ENCODE measurements at regions not wholly inside any gene's neighbourhood (a gene's known extent, or its start where the extent isn't known, plus 50 kb on each side); places are given as distances from the start of the nearest gene placed in this dataset.
"Not testable (repeated sequence)": the region's sequence is repeated elsewhere in the genome, so short reads cannot be mapped to it uniquely, and the experiment has no call there.

DNA sequence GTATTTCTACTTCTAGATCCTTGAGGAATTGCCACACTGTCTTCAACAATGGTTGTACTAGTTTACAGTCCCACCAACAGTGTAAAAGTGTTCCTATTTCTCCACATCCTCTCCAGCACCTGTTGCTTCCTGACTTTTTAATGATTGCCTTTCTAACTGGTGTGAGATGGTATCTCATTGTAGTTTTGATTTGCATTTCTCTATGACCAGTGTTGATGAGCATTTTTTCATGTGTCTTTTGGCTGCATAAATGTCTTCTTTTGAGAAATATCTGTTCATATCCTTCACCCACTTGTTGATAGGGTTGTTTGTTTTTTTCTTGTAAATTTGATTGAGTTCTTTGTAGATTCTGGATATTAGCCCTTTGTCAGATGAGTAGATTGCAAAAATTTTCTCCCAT lies 1447.0 kb downstream of the ZPLD1 start:
- not testable (repeated sequence) for DNase-seq (ENCODE audit: low read depth in 2 of 2)

DNA sequence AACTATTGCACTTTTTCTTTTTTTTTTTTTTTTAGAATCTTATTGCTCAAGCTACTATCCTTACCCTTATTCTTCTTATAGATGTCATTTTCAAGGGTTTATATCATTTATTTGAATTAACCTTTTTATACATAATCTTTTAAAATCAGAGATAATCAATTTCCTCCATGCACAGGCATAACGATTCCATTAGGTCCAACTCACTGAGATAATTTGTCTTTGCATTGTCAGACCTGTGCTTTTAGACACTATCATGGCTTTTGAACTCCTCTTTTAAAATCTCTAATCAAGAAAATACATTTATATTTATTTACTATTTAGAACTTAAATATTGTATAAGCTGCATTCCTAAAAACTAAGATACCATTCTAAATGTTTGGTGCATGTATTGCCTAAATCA lies 1454.9 kb downstream of the ZPLD1 start:
- no peak for DNase-seq (ENCODE audit: low read depth in 2 of 2)

DNA sequence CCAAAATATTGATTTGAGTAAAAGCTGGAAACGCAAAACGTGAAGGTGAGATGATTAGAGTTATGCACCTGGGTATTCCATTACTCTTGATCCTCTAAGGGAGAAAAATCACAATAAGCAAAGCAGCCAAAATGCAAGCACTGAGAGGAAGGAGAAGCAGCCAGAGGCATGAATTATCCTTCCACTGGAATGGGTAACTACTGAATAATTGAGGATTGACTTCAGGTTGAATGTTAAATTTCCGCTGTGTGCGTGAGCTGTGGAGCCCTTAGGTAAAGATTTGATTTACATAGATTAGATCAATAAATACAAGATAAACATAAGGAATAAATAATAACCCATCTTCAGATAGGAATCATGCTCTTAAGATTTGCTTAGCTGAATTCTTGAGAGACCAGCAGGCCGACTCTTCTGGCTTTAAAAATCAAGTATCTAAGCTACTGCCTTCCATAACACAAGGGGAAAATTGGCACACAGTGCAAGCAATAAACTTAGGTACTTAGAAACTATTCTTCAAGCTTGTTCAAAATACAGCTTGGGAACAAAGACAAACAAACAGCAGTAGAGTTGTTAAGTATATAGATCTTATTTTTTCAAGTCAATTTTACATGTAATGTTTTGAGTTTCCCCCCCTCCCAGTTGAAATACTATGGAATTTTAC lies 1459.5 kb downstream of the ZPLD1 start:
- DNase-seq (ENCODE audit: low read depth in 2 of 2) = no peak

DNA sequence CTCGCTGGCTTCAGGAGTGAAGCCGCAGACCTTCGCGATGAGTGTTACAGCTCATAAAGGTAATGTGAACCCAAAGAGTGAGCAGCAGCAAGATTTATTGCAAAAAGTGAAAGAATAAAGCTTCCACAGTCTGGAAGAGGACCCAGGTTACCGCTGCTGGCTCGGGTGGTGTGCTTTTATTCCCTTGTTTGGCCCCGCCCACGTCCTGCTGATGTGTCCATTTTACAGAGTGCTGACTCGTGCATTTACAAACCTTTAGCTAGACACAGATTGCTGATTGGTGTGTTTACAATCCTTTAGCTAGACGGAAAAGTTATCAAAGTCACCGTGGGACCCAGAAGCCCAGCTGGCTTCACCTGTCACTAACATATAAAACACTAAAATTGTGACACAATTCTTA lies 1464.5 kb downstream of the ZPLD1 start:
- no peak for DNase-seq (ENCODE audit: low read depth in 2 of 2)

DNA sequence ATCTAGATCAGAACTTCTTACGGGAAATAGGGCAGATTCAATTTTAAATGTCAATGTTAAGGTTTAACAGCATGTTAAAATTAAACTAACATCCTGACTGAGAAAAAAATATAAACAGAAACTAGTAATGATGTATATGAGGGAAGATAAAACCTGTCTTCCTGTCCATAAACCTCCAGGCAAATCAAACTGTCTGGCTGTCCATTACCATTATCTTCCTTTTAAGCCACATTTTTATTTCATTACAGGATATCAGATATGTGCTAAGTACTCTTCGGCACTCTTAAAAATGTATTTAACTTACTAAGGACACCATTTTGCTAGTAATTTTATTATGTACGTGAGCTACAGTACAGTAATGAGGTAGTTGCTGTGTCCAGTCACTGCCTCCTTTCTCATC lies 1461.7 kb upstream of the ALCAM start:
- DNase-seq (ENCODE audit: low read depth in 2 of 2) = no peak

DNA sequence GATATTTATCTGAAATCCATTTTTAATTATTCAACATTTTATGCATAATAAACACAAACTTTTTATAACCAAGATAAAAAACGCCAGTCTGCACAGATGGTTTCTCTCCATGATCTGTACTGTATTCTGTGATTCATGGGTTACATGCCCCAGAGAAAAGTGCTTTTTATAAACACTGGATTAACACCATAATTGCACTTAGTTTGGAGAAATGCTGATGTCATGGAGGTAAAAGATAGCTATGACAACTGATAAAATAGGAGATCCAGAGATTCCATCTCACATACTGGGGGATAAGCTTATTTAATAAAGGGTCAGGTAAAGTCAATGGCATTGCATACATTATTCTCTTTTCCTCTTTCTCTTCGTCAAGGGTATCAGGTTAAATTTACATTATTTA lies 1460.4 kb upstream of the ALCAM start:
- no peak for DNase-seq (ENCODE audit: low read depth in 2 of 2)

DNA sequence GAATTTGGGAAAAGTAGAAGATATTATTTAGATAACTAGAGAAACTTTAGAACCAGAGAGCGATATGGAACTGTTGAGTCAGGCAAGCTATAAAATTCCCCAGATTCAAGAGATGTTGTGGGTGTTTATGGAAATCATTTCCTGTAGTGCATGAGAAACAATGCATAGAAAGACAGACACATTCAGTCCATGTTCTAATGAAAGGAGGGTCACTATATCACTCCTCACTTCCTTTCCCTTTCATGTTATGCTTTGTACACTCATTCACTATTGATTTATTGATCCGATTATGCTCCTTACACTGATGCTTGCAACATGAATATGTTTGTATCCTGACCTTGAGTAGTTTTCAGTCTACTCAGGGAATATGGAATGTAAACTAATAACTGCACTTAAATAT lies 1459.9 kb upstream of the ALCAM start:
- DNase-seq (ENCODE audit: low read depth in 2 of 2) = no peak

DNA sequence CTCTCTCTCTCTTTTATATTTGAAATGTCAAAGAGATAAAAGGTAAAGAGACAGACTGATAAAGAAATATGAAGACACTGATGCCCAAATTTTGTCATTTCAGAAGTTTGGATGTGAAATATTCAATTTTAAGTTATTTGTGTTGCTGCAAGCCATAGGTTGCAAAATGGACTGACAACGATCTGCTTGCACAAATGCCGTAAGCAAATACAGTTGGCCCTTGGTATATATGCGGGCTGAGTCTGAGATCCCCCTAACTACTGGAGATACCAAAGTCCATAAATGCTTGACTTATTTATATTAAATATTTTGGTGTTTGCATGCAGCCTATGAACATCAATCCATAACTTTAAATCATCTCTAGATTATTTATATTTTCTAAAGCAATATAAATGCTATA lies 1459.1 kb upstream of the ALCAM start:
- DNase-seq (ENCODE audit: low read depth in 2 of 2) = no peak

DNA sequence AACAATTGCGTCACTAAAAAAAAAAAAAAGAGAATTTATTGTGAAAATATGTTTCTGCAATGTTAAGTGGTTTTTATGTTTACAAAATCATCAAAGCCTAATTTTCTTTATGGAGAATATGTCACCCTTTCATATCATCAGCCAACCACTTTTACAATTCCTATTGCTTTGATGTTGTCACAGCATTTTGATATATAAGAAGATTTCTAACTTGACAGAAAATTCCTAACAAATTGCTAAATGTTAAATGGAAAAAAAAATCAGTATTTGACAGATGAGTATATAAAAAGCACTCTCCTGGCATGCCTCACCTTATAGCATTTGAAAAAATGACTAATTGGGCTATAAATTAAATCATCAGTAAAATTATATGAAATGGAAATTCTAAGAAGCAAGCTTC lies 1457.3 kb upstream of the ALCAM start:
- DNase-seq (ENCODE audit: low read depth in 2 of 2) = no peak

DNA sequence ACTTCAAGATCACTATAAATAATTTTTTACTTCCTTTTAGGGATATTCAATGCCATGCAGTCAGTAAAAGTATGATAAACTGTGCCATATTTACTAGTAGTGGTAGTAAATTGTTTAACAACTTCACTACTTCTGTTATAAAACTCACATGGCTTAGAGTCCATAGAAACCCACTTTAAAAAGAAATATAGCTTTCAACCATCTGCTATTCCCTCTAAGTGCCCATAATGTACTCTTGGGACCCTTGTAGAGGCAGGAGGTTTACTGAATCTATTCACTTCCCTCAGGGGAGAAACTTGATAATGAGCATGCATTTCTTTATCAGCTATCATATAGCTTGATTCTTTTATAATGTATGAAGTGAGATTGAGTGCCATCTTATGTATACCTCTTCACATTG lies 1448.4 kb upstream of the ALCAM start:
- no peak for DNase-seq (ENCODE audit: low read depth in 2 of 2)

DNA sequence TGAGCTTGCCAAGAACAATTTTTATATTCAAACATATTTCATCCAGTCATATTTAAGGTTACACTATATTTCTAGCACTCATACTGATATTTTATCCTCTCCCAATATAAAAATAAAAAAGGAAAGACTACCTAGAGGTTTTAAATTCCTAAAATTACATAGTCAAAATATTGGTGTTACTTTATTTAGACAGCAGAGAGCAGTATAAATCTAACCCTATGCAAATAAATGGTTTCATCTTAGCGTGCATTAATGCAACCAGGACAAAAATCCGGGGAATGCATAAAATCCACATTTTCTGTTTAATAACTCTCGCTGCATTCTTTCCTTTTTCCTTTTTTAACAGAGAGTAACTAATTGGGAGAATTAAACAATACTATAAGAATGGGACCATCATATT lies 1447.4 kb upstream of the ALCAM start:
- DNase-seq (ENCODE audit: low read depth in 2 of 2) = no peak

DNA sequence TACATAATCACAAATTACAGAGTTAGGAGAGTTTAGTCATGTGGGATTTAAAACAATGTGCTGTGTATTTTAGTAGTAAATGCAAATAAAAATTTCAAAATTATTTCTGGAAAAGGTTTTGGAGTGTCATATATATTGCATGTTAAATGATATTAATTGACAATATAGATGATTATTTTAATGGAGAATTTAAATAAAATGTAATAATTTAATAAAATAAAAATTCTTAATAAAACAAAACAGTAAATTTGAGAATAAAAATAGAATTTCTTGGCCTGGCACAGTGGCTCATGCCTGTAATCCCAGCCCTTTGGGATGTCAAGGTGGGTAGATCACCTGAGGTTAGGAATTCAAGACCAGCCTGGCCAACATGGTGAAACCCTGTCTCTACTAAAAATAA lies 1442.8 kb upstream of the ALCAM start:
- DNase-seq (ENCODE audit: low read depth in 2 of 2) = no peak

DNA sequence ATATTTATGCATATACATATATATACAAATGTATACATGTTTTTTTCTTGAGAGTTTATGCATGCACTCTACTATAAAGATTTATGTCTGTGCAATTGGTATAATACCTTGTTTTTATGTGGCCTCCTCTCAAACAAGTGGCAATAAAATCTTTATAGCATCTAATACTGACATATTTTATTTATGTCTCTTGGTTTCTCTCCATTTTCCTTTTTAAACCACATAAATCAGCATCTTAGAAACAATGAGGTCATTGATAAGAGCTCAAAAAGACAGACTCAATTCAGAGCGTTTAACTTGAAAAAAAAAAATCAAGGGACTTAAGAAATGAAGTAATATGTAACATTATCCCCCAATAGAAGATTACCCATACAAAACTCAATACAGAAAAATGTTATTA lies 1442.2 kb upstream of the ALCAM start:
- no peak for DNase-seq (ENCODE audit: low read depth in 2 of 2)

DNA sequence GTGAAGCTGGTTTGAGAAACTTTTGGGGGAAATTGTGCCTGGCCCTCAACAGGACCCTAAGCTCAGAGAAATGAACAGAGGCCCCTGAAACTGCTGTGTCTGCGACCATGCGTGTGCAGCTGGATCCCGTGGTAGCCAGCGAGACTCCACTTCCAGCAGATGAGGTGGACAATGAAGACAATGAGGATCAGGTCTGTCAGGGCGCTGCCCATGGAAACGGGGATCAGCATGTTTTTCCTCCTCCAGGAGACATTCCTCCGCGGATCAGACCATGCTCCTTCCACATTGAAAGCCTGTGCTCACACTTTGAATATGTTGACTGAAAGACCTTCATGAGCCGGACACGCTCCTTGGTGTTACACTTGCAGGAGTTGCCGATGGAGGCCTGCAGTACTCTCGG lies 1439.8 kb upstream of the ALCAM start:
- DNase-seq (ENCODE audit: low read depth in 2 of 2) = no peak

DNA sequence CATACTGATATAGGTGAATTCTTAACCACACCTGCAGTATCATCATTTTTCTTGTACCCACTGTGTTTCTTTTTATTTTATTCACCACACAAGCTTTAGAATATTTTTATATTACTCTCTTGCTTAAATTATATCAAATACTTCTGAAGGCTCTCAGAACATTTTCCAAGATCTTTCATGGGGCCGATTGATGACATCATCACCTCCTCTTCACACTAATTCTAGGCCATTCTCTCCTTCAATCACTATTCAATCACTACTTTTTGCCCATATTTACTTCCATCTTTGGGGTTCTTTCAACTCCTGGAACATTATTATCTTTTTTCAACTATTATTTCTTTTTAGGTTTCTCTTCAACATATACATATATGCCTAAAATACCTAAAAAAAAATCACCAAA lies 1438.8 kb upstream of the ALCAM start:
- no peak for DNase-seq (ENCODE audit: low read depth in 2 of 2)

DNA sequence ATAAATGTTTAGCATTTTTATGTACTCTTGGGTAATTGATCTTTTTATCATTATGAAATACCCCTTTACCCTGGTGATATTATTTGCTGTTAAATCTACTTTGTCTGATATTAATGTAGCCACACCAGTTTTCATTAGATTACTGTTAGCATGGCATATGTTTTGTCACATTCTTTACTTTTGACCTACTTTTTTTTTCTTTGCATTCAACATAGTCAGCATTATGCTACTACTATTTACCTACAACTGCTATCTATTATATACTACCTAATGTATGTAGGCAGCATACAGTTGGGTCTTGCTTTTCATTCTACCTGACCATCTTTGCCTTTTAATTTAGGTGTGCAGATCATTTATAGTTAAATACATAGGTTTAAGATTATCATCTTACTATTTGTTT lies 1429.6 kb upstream of the ALCAM start:
- no peak for DNase-seq (ENCODE audit: low read depth in 2 of 2)

DNA sequence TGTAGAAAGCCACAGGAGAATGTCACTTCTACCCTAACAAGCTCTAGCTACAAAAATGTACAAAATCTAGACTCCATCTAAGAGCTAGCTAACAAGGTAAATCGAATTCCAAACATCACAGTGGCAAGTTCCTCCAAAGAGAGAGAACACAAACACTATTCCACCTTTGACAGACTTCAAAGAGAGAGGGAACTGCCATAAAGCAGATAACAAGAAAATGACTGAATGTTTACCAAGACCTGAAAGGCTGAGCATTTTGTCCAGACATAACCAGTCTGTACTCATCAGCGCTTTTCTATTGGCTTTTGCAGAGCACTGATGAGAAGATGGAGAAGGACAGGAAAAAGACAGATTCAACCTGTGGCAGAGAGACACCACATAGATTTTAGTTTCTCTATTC lies 1419.6 kb upstream of the ALCAM start:
- DNase-seq (ENCODE audit: low read depth in 2 of 2) = no peak

DNA sequence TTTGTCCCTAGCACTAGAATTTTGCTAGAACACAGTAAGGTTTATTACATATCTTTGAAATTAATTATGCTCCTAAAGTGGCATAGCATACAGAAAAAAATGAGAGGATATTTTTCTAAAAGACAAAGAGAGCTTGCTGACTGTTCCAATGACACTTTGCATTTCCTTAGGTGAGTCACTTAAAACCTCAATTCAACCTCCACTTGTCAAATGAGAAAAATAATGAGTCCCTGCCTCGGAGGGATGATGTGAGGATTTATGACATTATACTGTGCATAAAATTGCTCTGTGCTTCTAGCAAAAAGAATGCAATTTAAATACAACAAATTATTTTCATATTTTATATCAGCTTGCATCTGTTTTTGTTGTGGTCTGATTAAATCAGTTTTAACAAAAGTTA lies 1417.0 kb upstream of the ALCAM start:
- no peak for DNase-seq (ENCODE audit: low read depth in 2 of 2)

DNA sequence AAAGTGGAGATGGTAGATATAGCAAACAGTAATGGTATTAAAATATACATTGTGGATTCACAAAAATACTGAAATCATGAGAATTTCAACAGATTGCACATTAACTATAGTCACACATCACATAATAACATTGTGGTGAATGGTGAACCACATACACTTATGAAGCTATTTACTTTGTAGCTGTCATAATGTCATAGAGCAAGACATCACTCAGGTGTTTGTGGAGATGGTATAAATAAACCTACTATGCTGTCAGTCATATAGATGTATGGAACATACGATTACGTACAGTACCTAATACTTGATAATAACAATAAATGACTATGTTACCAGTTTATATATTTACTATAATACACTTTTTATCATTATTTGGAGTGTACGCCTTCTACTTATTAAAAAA lies 1416.0 kb upstream of the ALCAM start:
- DNase-seq (ENCODE audit: low read depth in 2 of 2) = no peak

DNA sequence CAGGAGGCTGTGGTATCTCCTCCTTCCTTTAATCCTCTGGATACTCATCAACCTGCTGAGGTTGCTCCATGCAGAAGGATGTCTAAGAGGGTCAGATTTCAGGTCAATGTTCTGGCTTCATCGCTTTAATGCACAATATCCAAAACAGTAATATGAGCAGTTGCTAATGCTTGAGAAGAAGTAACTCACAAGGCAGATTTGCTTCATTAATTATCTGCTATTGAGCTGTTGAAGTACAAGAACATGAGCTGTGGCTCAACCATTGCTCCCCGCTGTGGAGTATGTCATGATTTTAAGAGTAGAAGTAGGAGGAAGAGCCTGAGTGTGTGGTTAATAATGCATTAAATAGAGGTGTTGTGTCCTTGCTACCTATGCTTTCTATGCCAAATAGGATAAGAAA lies 1412.9 kb upstream of the ALCAM start:
- no peak for DNase-seq (ENCODE audit: low read depth in 2 of 2)

DNA sequence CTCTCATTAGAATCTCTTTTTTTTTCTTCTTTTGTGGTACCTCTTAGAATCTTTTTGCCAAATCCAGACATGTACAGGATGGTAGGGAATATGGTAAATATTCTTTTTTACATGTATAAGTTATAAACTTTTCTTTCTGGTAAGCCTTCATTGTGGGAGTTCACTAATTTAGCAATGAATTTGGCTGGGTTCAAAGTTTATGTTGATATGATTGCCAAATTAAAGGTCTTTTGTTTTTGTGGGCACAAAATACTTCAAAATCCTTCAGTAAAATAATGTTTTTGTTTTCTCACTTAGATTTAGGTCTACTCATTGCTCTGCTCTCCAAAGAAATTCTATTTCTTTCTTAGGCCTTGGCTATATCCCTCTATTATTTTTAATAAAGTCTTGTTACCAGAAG lies 1405.9 kb upstream of the ALCAM start:
- no peak for DNase-seq (ENCODE audit: low read depth in 2 of 2)

DNA sequence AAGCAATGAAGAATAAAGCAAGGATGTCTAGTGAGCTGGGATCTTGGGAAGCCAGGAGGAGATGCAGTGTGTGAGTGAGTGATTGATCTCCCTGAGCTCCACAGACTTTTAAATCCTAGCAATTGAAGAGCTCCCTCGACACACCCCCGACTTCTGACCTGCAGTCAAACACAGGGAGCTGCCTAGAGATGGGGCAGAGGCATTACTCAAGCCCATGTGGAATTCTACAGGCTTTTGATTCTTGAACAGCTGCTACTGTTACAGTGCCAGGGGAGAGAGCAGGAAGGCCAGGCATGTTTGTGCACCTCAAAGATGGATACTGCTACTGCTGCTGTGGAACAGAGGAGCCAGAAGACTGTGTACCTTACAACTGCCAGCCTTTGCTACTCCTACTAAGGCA lies 1403.1 kb upstream of the ALCAM start:
- DNase-seq (ENCODE audit: low read depth in 2 of 2) = no peak

DNA sequence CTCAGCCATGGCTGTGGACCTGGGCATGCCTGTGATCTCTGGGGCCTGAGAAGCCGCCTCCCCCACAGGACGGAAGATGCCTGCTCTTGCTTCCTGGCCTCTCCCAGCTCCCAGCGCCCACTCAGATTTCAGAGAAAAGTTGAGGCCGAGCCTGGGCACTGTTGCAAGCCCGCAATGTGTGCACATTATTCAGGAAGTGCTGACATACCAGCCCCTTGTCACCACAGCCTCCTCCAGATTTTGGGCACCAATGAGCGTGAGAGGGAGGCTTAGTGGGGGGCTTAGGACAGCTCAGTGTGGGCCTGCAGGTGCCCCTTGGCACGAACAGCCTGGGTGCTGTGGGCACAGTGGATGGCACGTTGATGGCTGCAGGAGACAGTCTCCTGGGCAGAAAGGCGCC lies 1400.9 kb upstream of the ALCAM start:
- DNase-seq (ENCODE audit: low read depth in 2 of 2) = no peak

DNA sequence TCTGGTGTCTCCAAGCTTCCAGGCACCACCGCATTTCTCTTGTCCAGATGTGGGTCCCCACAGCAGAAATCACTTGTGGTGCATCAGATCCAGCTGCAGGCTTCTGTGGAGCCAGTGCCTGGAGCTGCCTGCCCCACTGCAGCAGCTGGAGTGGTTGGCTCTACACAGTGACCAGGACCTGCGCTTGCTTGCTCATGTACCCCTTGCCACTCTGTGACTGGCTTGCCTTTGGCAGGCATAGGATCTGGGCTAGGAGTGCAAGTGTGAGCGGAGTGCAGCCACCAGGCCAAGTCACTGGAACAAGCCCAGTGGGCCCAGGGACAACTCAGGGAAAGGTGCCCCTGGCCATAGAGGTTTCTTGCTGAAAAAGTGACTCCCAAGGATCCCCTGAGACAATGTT lies 1400.0 kb upstream of the ALCAM start:
- no peak for DNase-seq (ENCODE audit: low read depth in 2 of 2)

DNA sequence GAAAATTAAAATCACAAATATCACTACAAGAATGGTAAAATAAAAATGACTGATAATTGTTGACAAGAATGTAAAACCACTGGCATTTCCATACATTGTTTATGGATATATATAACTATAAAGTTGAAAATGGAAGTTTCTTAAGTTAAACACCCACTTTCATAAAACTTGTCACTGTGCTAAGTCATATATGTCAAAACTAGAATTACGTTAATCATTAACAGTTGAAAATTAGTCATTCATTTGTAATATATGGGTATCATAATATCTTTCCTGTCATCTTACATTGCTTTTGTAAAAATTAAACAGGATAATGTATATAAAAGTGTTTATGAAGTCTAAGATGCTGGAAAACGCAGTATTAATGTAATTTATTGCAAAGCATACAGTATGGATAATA lies 1398.6 kb upstream of the ALCAM start:
- DNase-seq (ENCODE audit: low read depth in 2 of 2) = no peak
